Right lobe of liver (tissue), 4 donors: ENCODE measurements at regions not wholly inside any gene's neighbourhood (a gene's known extent, or its start where the extent isn't known, plus 50 kb on each side); places are given as distances from the start of the nearest gene placed in this dataset.

Source experiments
- CTCF ChIP-seq, 4 donors: fragments of 200-600 bp in 3 of 4; fragments of 450-650 bp in 1 of 4; IDR thresholded peaks; one replicate each; pipeline versions ENCODE4 v1.5.1 to v1.8.0; 2016 to 2022; ENCODE audit warnings: antibody characterized with exemption in 4 of 4, mild to moderate bottlenecking in 2 of 4
- POLR2A ChIP-seq: fragments of 450-650 bp; IDR thresholded peaks from one replicate; pipeline ENCODE4 v1.6.1; 2017; ENCODE audit warnings: antibody characterized with exemption, mild to moderate bottlenecking
- donor health status: DM: no; HTN: no; CAD: no.
- donor health status: DM: no; HTN: no; CAD: no.
- donor health status: DM: no; HTN: yes; CAD: no.

GRCh38 chr7:142602183-142602582, 147.1 kb upstream of the PRSS1 start:
- no peak for TF ChIP-seq CTCF (IDR thresholded peaks at IDR 0.05)
- TF ChIP-seq POLR2A: no peak
